Retinal pigment epithelial cell (primary cell): ENCODE measurements at regions not wholly inside any gene's neighbourhood (a gene's known extent, or its start where the extent isn't known, plus 50 kb on each side); places are given as distances from the start of the nearest gene placed in this dataset.

Experiments
- DNase-seq: peaks from one replicate; pipeline ENCODE4 v3.0.0-alpha.2; 2010; ENCODE audit warnings: low read depth
- H3K4me3 ChIP-seq: 2 replicates; pipeline ENCODE4 v1.5.1; 2011; ENCODE audit warnings: mild to moderate bottlenecking, low read length, control low read depth, moderate library complexity
- CTCF ChIP-seq: conservative IDR thresholded peaks from 2 replicates; pipeline ENCODE4 v1.5.1; 2011; ENCODE audit warnings: low read depth, low read length, control low read depth, inconsistent platforms

GRCh38 chr14:84782902-84783301 is 747.0 kb upstream of the FLRT2 start:
- DNase-seq = no peak
- no peak for TF ChIP-seq CTCF
- no peak overlapping the region for H3K4me3 ChIP-seq

- DNase-seq = no peak
- no peak for TF ChIP-seq CTCF
- H3K4me3 ChIP-seq = no peak overlapping the region
Measured at GRCh38 chr14:84783511-84783910, 746.4 kb upstream of the FLRT2 start.

GRCh38 chr14:84785996-84786395 is 743.9 kb upstream of the FLRT2 start:
- no peak for TF ChIP-seq CTCF
- DNase-seq = no peak

GRCh38 chr14:84789012-84789411 is 740.9 kb upstream of the FLRT2 start:
- H3K4me3 ChIP-seq = no peak overlapping the region
- no peak for TF ChIP-seq CTCF

More at GRCh38 chr14:84785996-84786395, 743.9 kb upstream of the FLRT2 start:
- no peak overlapping the region for H3K4me3 ChIP-seq

GRCh38 chr14:84792722-84793410 is 737.1 kb upstream of the FLRT2 start:
- no peak overlapping the region for H3K4me3 ChIP-seq
- no peak for DNase-seq
- TF ChIP-seq CTCF = no peak

More at GRCh38 chr14:84789012-84789411, 740.9 kb upstream of the FLRT2 start:
- DNase-seq = no peak

GRCh38 chr14:84797326-84797725 is 732.6 kb upstream of the FLRT2 start:
- no peak overlapping the region for H3K4me3 ChIP-seq
- DNase-seq = no peak
- TF ChIP-seq CTCF = no peak

GRCh38 chr14:84804468-84804867 is 725.5 kb upstream of the FLRT2 start:
- no peak for TF ChIP-seq CTCF
- no peak for DNase-seq
- no peak overlapping the region for H3K4me3 ChIP-seq
